GM23248 (cell line): ENCODE measurements at regions not wholly inside any gene's neighbourhood (a gene's known extent, or its start where the extent isn't known, plus 50 kb on each side); places are given as distances from the start of the nearest gene placed in this dataset.

ENCODE experiments used
- EZH2 ChIP-seq: fragments of 200-600 bp; sonication (generic); IDR thresholded peaks from 2 replicates; pipeline ENCODE4 v1.6.1; 2018; ENCODE audit warnings: antibody characterized with exemption, mild to moderate bottlenecking; ENCODE audit not compliant: insufficient read depth, poor library complexity, severe bottlenecking
- EZH2phosphoT487 ChIP-seq: fragments of 200-600 bp; sonication (generic); IDR thresholded peaks from 2 replicates; pipeline ENCODE4 v1.6.1; 2018; ENCODE audit warnings: antibody characterized with exemption, moderate library complexity, mild to moderate bottlenecking, low read depth; ENCODE audit not compliant: insufficient read depth

GRCh38 chr2:101566632-101567228, 91.8 kb upstream of the RFX8 start:
- no peak for TF ChIP-seq EZH2phosphoT487
- TF ChIP-seq EZH2, result no peak
